ENCODE measurements at regions not wholly inside any gene's neighbourhood (a gene's known extent, or its start where the extent isn't known, plus 50 kb on each side); places are given as distances from the start of the nearest gene placed in this dataset.

DNA sequence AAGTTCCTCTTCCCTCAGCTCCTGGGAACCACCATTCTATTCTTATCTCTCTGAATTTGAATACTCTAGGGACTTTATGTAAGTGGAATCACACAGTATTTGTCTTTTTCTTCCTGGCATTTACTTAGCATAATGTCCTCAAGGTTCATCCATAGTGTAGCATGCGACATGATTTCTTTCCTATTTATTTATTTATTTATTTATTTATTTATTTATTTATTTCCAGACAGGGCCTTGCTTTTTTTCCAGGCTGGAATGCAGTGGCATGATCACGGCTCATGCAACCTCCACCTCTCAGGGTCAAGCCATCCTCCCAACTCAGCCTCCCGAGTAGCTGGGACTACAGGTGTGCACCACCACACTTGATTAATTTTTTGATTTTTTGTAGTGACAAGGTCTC, 142.1 kb downstream of the GPBP1 start:
- DNase-seq (ENCODE audit: extremely low spot score), result no peak
- H3K4me1 ChIP-seq (ENCODE audit: insufficient read depth), result no peaks in the 10 kb centered on the region
- WGBS, result over 99% methylated on average over 3 of the region's 3 CpGs

More for the DNA sequence above, 142.1 kb downstream of the GPBP1 start:
- H3K36me3 ChIP-seq (ENCODE audit: insufficient read depth), result no peaks in the 10 kb centered on the region
- no peak overlapping the region for H3K4me3 ChIP-seq (ENCODE audit: low read depth, low read length)
- no peak overlapping the region for H3K27ac ChIP-seq (ENCODE audit: low read depth)

Data from urinary bladder (tissue), 3 donors.